ENCODE measurements at regions not wholly inside any gene's neighbourhood (a gene's known extent, or its start where the extent isn't known, plus 50 kb on each side); places are given as distances from the start of the nearest gene placed in this dataset.

DNA sequence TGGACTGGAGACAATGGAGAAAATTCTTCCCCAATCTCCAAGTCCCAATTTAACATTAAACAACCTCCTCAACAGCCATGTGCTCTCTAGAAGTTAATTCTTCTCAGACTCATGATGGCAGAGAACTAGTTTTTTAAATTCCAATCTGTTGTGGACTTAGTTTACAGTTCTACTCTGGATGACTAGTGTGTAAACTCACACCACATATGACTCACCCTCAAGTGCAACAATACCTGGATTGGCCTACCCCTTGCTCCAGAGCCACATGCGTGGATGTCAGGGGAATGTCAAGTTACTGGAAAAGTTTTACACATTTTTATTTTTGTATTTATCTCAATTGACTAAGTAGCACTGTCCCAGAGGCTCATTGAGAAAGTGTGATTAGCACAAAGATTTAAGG is 136.0 kb upstream of the EFNA5 start:
- TF ChIP-seq, protein P1, sequence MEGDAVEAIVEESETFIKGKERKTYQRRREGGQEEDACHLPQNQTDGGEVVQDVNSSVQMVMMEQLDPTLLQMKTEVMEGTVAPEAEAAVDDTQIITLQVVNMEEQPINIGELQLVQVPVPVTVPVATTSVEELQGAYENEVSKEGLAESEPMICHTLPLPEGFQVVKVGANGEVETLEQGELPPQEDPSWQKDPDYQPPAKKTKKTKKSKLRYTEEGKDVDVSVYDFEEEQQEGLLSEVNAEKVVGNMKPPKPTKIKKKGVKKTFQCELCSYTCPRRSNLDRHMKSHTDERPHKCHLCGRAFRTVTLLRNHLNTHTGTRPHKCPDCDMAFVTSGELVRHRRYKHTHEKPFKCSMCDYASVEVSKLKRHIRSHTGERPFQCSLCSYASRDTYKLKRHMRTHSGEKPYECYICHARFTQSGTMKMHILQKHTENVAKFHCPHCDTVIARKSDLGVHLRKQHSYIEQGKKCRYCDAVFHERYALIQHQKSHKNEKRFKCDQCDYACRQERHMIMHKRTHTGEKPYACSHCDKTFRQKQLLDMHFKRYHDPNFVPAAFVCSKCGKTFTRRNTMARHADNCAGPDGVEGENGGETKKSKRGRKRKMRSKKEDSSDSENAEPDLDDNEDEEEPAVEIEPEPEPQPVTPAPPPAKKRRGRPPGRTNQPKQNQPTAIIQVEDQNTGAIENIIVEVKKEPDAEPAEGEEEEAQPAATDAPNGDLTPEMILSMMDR (IDR thresholded peaks at IDR 0.05), result no peak
- no peak for TF ChIP-seq ZNF263 (CRISPR knock-in tag; IDR thresholded peaks at IDR 0.05; ENCODE audit: low read depth)
- TF ChIP-seq, protein P2, sequence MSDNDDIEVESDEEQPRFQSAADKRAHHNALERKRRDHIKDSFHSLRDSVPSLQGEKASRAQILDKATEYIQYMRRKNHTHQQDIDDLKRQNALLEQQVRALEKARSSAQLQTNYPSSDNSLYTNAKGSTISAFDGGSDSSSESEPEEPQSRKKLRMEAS (CRISPR knock-in tag; IDR thresholded peaks at IDR 0.05), result no peak
- TF ChIP-seq ZNF121 (CRISPR knock-in tag; IDR thresholded peaks at IDR 0.05), result no peak

Measured in WTC11 (cell line).